A549 (cell line): ENCODE measurements at regions not wholly inside any gene's neighbourhood (a gene's known extent, or its start where the extent isn't known, plus 50 kb on each side); places are given as distances from the start of the nearest gene placed in this dataset.

Experiments used
- ATAC-seq, 2 experiments: fragments of 200-7000 bp in 1 of 2; fragments of >200 bp in 1 of 2; cut with Nextera tagmentation in 1 of 2; cut with Tn5 transposase in 1 of 2; 3 replicates each; pipeline versions ENCODE4 v1.8.0 to v1.9.1; 2018 to 2020; ENCODE audit warnings: mild to moderate bottlenecking in 1 of 2, moderate library complexity in 1 of 2
- CTCF ChIA-PET: fragments of 300-600 bp; sonication (Branson Sonifier 250); formaldehyde crosslinking; extraction: SDS; loops from one replicate; lab custom pipeline; 2021; ENCODE audit warnings: antibody characterized with exemption, inconsistent platforms; lab: Yijun Ruan, JAX
- POLR2A ChIA-PET: fragments of 350-600 bp; formaldehyde crosslinking; extraction: SDS; loops from one replicate; lab custom pipeline; 2021; ENCODE audit warnings: antibody characterized with exemption, inconsistent platforms; lab: Yijun Ruan, JAX
- DNase-seq, 2 experiments: peaks; one replicate each; pipeline versions ENCODE4 v3.0.0 to v3.0.0-alpha.2; 2011 to 2016; ENCODE audit warnings: low read depth in 1 of 2, low spot score in 1 of 2
- FAIRE-seq: peaks from 2 replicates; lab custom pipeline; 2011; peaks lifted over from hg19 to GRCh38; lab: Jason Lieb, UNC
- H3K27ac ChIP-seq, 2 experiments: fragments of >200 bp; sonication (Bioruptor Twin); formaldehyde crosslinking; 3 replicates each; pipeline ENCODE4 v1.5.1; 2016 to 2017
- H3K4me1 ChIP-seq: fragments of >200 bp; sonication (Bioruptor Twin); formaldehyde crosslinking; 3 replicates; pipeline ENCODE4 v1.6.1; 2016
- H3K4me2 ChIP-seq: fragments of >200 bp; sonication (Bioruptor Twin); formaldehyde crosslinking; 3 replicates; pipeline ENCODE4 v1.6.1; 2016
- H3K4me3 ChIP-seq: fragments of >200 bp; sonication (Bioruptor Twin); formaldehyde crosslinking; 3 replicates; pipeline ENCODE4 v1.5.1; 2016
- H3K9me3 ChIP-seq: fragments of >200 bp; sonication (Bioruptor Twin); formaldehyde crosslinking; 3 replicates; pipeline ENCODE4 v1.6.1; 2016
- BHLHE40 ChIP-seq: IDR thresholded peaks from 2 replicates; pipeline ENCODE4 v1.6.1; 2012; ENCODE audit warnings: low read depth, low read length, inconsistent platforms
- CBX2 ChIP-seq: fragments of 200-600 bp; sonication (generic); IDR thresholded peaks from 2 replicates; pipeline ENCODE4 v1.6.1; 2016; ENCODE audit warnings: low read depth, mild to moderate bottlenecking, borderline replicate concordance
- CBX8 ChIP-seq: fragments of 200-600 bp; sonication (generic); IDR thresholded peaks from 2 replicates; pipeline ENCODE4 v1.6.1; 2016
- FOXS1 ChIP-seq: fragments of 250-450 bp; sonication (Bioruptor Pico); IDR thresholded peaks from 2 replicates; pipeline ENCODE4 v1.5.0; 2020; ENCODE audit warnings: mild to moderate bottlenecking, moderate library complexity
- GATA3 ChIP-seq: IDR thresholded peaks from 2 replicates; pipeline ENCODE4 v1.6.1; 2012; ENCODE audit warnings: borderline replicate concordance
- HDAC2 ChIP-seq: fragments of 200-600 bp; sonication (generic); IDR thresholded peaks from 2 replicates; pipeline ENCODE4 v1.6.1; 2016
- HOXB13 ChIP-seq: fragments of 250-450 bp; sonication (Bioruptor Pico); IDR thresholded peaks from 2 replicates; pipeline ENCODE4 v1.5.0; 2020; ENCODE audit warnings: low read depth, mild to moderate bottlenecking, moderate library complexity
- HOXB5 ChIP-seq: fragments of 250-450 bp; sonication (Bioruptor Pico); IDR thresholded peaks from 2 replicates; pipeline ENCODE4 v1.5.0; 2020; ENCODE audit warnings: mild to moderate bottlenecking, moderate library complexity
- JUN ChIP-seq, 2 experiments: fragments of >200 bp; sonication (Bioruptor Twin); formaldehyde crosslinking; IDR thresholded peaks; 2 replicates in 1 of 2; 3 replicates in 1 of 2; pipeline ENCODE4 v1.6.1; 2016 to 2017
- KDM5A ChIP-seq: fragments of 200-600 bp; sonication (generic); IDR thresholded peaks from 2 replicates; pipeline ENCODE4 v1.6.1; 2016; ENCODE audit warnings: antibody characterized with exemption, mild to moderate bottlenecking
- MAZ ChIP-seq: fragments of 150-350 bp; IDR thresholded peaks from 2 replicates; pipeline ENCODE4 v1.6.1; 2014; ENCODE audit warnings: antibody characterized with exemption, low read depth, low read length, borderline replicate concordance
- NFE2L2 ChIP-seq: fragments of 150-350 bp; conservative IDR thresholded peaks from 2 replicates; pipeline ENCODE4 v1.6.1; 2014; ENCODE audit warnings: low read length
- NR3C1 ChIP-seq: fragments of >200 bp; sonication (Bioruptor Twin); formaldehyde crosslinking; IDR thresholded peaks from 3 replicates; pipeline ENCODE4 v1.6.1; 2017
- PHF8 ChIP-seq: fragments of 200-600 bp; sonication (generic); IDR thresholded peaks from 2 replicates; pipeline ENCODE4 v1.6.1; 2016; ENCODE audit warnings: low read depth, mild to moderate bottlenecking, antibody characterized with exemption, moderate library complexity, borderline replicate concordance
- POLR2AphosphoS2 ChIP-seq: conservative IDR thresholded peaks from 2 replicates; pipeline ENCODE4 v1.6.1; 2012; ENCODE audit warnings: low read length, improper control_type of control experiment, inconsistent platforms
- RCOR1 ChIP-seq: fragments of 150-350 bp; IDR thresholded peaks from 2 replicates; pipeline ENCODE4 v1.6.1; 2014; ENCODE audit warnings: antibody characterized with exemption, low read length, low read depth
- RFX5 ChIP-seq: fragments of 450-650 bp; IDR thresholded peaks from 2 replicates; pipeline ENCODE4 v1.7.1; 2014; ENCODE audit warnings: antibody characterized with exemption, mild to moderate bottlenecking, moderate library complexity
- TP53 ChIP-seq: fragments of 250-450 bp; sonication (Bioruptor Pico); IDR thresholded peaks from 2 replicates; pipeline ENCODE4 v1.5.0; 2021; ENCODE audit warnings: mild to moderate bottlenecking, moderate library complexity
- ZC3H11A ChIP-seq: fragments of 450-650 bp; IDR thresholded peaks from 2 replicates; pipeline ENCODE4 v1.6.1; 2014; ENCODE audit warnings: antibody characterized with exemption, mild to moderate bottlenecking
- ZFP36 ChIP-seq: fragments of 450-650 bp; IDR thresholded peaks from 2 replicates; pipeline ENCODE4 v1.6.1; 2014; ENCODE audit warnings: borderline replicate concordance; ENCODE audit not compliant: partially characterized antibody
- ZSCAN20 ChIP-seq: fragments of 250-450 bp; sonication (Bioruptor Pico); IDR thresholded peaks from 2 replicates; pipeline ENCODE4 v1.8.0; 2022; ENCODE audit warnings: mild to moderate bottlenecking, moderate library complexity
- WGBS: methylation state at CpG from one replicate; pipeline ENCODE4 v1.1.6; 2017; ENCODE audit errors: missing lambda C conversion rate; 5-methylcytosine and 5-hydroxymethylcytosine counted together
- TF ChIP-seq, protein P1 (sequence below): fragments of >200 bp; sonication (Bioruptor Twin); formaldehyde crosslinking; IDR thresholded peaks from 3 replicates; pipeline ENCODE4 v1.5.1; 2016
- TF ChIP-seq, protein P2 (sequence below): fragments of 250-450 bp; sonication (Bioruptor Pico); IDR thresholded peaks from 2 replicates; pipeline ENCODE4 v1.5.0; 2020; ENCODE audit warnings: low read depth, mild to moderate bottlenecking, moderate library complexity
- TF ChIP-seq, protein P3 (sequence below): fragments of 250-450 bp; sonication (Bioruptor Pico); IDR thresholded peaks from 2 replicates; pipeline ENCODE4 v1.5.0; 2021; ENCODE audit warnings: mild to moderate bottlenecking, moderate library complexity, borderline replicate concordance
- TF ChIP-seq, protein P4 (sequence below): fragments of >200 bp; sonication (Bioruptor Twin); formaldehyde crosslinking; IDR thresholded peaks from 3 replicates; pipeline ENCODE4 v1.6.1; 2016
- TF ChIP-seq, protein P5 (sequence below): IDR thresholded peaks from 2 replicates; pipeline ENCODE4 v1.6.1; 2012
- TF ChIP-seq, protein P6 (sequence below): IDR thresholded peaks from 2 replicates; pipeline ENCODE4 v1.6.1; 2012; ENCODE audit warnings: low read depth, borderline replicate concordance
- TF ChIP-seq, protein P7 (sequence below): IDR thresholded peaks from 2 replicates; pipeline ENCODE4 v1.6.1; 2012

DNA sequence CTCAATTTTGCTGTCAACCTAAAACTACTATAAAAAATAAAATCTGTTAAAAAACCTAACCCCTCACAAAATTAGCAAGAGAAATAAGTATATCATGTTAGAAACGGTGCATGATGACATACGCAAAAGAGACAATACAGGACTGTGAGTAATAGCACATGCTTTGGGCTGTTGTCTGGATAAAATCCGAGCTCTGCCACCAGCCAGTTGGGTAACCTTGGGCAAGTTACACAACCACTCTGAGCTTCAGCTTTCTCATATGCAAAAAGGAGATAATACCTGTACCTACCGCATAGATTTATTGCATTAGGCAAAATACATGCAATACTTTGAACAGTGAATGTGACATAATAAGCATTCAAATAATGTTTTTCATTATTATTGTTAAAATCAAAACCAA lies 481.7 kb downstream of the TLE1 start:
- DNase-seq (no peak), ATAC-seq (no peak), FAIRE-seq (no peak)
- Histone ChIP-seq H3K4me3 (no peak overlapping the region), H3K9me3 (no peaks in the 10 kb centered on the region), H3K4me1 (no peaks in the 10 kb centered on the region), H3K4me2 (no peak overlapping the region), H3K27ac (no peak overlapping the region)
- ChIA-PET CTCF (interaction anchor here (1.6 kb wide), 1 partner anchor 10 kb away, joined by 4 read pairs; no protein-coding TSS in a partner anchor), POLR2A (no interaction called here)
- TF ChIP-seq, protein P1, sequence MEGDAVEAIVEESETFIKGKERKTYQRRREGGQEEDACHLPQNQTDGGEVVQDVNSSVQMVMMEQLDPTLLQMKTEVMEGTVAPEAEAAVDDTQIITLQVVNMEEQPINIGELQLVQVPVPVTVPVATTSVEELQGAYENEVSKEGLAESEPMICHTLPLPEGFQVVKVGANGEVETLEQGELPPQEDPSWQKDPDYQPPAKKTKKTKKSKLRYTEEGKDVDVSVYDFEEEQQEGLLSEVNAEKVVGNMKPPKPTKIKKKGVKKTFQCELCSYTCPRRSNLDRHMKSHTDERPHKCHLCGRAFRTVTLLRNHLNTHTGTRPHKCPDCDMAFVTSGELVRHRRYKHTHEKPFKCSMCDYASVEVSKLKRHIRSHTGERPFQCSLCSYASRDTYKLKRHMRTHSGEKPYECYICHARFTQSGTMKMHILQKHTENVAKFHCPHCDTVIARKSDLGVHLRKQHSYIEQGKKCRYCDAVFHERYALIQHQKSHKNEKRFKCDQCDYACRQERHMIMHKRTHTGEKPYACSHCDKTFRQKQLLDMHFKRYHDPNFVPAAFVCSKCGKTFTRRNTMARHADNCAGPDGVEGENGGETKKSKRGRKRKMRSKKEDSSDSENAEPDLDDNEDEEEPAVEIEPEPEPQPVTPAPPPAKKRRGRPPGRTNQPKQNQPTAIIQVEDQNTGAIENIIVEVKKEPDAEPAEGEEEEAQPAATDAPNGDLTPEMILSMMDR = no peak
- TF ChIP-seq, protein P2, sequence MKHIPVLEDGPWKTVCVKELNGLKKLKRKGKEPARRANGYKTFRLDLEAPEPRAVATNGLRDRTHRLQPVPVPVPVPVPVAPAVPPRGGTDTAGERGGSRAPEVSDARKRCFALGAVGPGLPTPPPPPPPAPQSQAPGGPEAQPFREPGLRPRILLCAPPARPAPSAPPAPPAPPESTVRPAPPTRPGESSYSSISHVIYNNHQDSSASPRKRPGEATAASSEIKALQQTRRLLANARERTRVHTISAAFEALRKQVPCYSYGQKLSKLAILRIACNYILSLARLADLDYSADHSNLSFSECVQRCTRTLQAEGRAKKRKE = no peak
- TF ChIP-seq MAZ (no peak), BHLHE40 (no peak), TP53 (CRISPR knock-in tag) (no peak), KDM5A (no peak), ZSCAN20 (CRISPR knock-in tag) (no peak), HOXB13 (CRISPR knock-in tag) (no peak), CBX2 (no peak), ZC3H11A (no peak), NR3C1 (no peak), FOXS1 (CRISPR knock-in tag) (no peak), POLR2AphosphoS2 (no peak), HDAC2 (no peak), ZFP36 (no peak), PHF8 (no peak)
- TF ChIP-seq, protein P3, sequence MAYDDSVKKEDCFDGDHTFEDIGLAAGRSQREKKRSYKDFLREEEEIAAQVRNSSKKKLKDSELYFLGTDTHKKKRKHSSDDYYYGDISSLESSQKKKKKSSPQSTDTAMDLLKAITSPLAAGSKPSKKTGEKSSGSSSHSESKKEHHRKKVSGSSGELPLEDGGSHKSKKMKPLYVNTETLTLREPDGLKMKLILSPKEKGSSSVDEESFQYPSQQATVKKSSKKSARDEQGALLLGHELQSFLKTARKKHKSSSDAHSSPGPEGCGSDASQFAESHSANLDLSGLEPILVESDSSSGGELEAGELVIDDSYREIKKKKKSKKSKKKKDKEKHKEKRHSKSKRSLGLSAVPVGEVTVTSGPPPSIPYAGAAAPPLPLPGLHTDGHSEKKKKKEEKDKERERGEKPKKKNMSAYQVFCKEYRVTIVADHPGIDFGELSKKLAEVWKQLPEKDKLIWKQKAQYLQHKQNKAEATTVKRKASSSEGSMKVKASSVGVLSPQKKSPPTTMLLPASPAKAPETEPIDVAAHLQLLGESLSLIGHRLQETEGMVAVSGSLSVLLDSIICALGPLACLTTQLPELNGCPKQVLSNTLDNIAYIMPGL (CRISPR knock-in tag) = no peak
- TF ChIP-seq, protein P4, sequence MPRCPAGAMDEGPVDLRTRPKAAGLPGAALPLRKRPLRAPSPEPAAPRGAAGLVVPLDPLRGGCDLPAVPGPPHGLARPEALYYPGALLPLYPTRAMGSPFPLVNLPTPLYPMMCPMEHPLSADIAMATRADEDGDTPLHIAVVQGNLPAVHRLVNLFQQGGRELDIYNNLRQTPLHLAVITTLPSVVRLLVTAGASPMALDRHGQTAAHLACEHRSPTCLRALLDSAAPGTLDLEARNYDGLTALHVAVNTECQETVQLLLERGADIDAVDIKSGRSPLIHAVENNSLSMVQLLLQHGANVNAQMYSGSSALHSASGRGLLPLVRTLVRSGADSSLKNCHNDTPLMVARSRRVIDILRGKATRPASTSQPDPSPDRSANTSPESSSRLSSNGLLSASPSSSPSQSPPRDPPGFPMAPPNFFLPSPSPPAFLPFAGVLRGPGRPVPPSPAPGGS = no peak
- TF ChIP-seq, protein P5, sequence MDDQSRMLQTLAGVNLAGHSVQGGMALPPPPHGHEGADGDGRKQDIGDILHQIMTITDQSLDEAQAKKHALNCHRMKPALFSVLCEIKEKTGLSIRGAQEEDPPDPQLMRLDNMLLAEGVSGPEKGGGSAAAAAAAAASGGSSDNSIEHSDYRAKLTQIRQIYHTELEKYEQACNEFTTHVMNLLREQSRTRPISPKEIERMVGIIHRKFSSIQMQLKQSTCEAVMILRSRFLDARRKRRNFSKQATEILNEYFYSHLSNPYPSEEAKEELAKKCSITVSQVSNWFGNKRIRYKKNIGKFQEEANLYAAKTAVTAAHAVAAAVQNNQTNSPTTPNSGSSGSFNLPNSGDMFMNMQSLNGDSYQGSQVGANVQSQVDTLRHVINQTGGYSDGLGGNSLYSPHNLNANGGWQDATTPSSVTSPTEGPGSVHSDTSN = no peak
- WGBS = 79% methylated on average over 4 of the region's 4 CpGs

DNA sequence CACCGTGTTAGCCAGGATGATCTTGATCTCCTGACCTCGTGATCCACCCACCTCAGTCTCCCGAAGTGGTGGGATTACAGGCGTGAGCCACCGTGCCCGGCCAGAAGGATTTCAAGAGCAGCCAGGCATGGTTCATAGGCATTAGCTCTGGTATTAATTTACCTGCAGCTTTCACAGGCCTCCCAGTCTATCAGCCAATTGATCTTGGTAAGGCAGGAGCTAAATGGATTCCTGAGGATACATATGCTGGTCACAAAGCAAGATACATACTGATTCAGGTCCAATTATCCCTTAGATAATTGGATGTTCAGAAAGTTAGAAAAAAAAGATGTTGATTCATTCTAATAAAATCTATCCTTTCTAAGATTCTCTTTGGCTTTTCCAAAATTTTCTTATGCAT lies 487.1 kb downstream of the TLE1 start:
- POLR2A ChIA-PET = no interaction called here
- no peak for FAIRE-seq

More for the DNA sequence above, 487.1 kb downstream of the TLE1 start:
- CTCF ChIA-PET = no interaction called here
- 85% methylated on average over 6 of the region's 6 CpGs for WGBS
- TF ChIP-seq CBX8 (no peak), NFE2L2 (no peak), JUN (IDR thresholded peaks at IDR 0.05) (no peak), HDAC2 (no peak), KDM5A (no peak), ZSCAN20 (CRISPR knock-in tag) (no peak), HOXB5 (CRISPR knock-in tag) (no peak), ZFP36 (no peak), PHF8 (no peak), GATA3 (no peak), RCOR1 (no peak), RFX5 (no peak), MAZ (no peak)
- TF ChIP-seq, protein P6, sequence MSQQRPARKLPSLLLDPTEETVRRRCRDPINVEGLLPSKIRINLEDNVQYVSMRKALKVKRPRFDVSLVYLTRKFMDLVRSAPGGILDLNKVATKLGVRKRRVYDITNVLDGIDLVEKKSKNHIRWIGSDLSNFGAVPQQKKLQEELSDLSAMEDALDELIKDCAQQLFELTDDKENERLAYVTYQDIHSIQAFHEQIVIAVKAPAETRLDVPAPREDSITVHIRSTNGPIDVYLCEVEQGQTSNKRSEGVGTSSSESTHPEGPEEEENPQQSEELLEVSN = no peak
- TF ChIP-seq, protein P1 = no peak
- TF ChIP-seq, protein P7, sequence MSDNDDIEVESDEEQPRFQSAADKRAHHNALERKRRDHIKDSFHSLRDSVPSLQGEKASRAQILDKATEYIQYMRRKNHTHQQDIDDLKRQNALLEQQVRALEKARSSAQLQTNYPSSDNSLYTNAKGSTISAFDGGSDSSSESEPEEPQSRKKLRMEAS = no peak
- Histone ChIP-seq H3K27ac (no peak overlapping the region), H3K4me3 (no peak overlapping the region), H3K9me3 (no peaks in the 10 kb centered on the region), H3K4me2 (no peak overlapping the region), H3K4me1 (no peaks in the 10 kb centered on the region)
- ATAC-seq (no peak), DNase-seq (no peak)
